Right lung (tissue), 2 donors: ENCODE measurements at regions not wholly inside any gene's neighbourhood (a gene's known extent, or its start where the extent isn't known, plus 50 kb on each side); places are given as distances from the start of the nearest gene placed in this dataset.
"Not testable (repeated sequence)": the region's sequence is repeated elsewhere in the genome, so short reads cannot be mapped to it uniquely, and the experiment has no call there.

Source experiments
- DNase-seq, 2 donors: peaks; one replicate each; pipeline ENCODE4 v3.0.0-alpha.2; 2013

DNA sequence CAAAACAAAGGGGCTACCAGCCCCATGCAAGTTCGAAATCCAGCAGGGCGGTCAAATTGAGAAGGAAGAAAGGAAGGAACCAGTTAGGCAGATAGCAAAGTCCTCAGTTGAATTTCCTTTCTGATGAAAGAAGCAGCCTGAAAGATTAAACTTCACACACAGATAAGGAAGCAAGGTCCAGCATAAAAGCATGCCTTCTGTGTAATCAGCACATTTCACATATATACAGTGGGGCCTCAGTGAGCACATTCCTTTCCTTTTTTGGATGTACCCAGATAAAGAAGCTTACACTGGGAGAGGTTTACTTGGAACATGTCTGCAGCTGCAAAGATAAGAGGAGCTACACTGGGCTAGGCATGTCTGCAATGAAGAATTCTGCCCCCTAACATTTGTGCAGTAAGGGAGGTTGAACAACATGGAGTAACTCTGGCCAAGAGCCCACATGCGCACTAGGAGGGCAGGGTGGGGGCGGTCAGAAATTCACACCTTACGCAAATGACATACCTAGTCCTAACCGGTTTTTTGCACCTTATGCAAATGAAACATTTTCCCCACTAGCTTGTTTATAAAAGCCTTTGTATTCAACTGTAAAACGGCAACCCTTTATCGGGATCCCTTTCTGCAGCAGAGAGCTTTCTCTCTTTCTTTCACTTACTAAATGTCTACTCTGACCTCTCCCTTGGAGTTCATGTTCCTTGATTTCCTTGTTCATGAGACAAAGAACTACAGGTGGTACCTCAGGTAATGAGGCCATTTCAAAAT lies 149.7 kb upstream of the FBXL17 start:
- no peak for DNase-seq

DNA sequence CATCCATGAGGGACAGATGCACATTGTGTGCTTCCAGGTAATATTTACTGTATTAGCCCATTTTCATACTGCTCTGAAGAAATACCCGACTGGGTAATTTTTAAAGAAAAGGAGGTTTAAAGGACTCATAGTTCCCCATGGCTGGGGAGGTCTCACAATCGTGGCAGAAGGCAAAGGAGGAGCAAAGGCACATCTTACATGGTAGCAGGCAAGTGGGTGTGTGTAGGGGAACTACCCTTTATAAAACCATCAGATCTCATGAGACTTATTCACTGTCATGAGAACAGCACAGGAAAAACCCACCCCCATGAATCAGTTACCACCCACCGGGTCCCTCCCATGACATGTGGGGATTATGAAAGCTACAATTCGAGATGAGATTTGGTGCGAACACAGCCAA lies 148.8 kb upstream of the FBXL17 start:
- no peak for DNase-seq

DNA sequence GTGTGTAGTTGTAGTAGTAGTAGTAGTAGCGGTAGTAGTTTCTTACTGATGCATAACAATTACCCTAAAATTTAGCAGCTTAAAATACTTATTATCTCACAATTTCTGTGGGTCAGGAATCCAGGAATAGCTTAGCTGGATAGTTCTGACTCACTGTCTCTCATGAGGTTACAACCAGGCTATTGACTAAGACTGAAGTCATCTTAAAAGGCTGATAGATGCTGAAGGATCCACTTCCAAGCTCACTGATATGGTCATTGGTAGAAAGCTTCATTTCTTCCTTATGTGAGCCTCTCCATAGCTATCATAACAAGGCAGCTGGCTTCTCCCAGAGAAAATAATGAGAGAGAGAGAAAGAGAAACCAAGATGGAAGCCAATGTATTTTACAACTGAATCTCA lies 147.5 kb upstream of the FBXL17 start:
- DNase-seq, result no peak

DNA sequence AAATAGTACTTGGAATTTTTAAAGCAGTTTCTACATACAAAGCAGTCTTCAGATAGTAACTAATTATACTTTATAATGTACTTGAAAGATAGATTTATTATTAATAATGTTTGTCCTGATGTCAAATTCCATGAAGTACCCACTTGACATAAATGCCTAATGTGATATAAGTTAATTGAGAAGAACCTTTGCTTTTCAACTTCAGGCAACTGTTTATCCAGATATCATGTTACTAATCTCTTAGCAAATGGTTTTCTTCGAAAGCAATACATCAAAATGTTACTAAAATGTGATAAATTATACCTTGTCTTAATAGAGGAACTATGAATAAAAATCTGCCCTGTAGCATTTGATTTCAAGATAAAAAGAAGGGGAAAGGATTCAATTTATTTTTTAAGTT lies 146.8 kb upstream of the FBXL17 start:
- DNase-seq, result no peak

DNA sequence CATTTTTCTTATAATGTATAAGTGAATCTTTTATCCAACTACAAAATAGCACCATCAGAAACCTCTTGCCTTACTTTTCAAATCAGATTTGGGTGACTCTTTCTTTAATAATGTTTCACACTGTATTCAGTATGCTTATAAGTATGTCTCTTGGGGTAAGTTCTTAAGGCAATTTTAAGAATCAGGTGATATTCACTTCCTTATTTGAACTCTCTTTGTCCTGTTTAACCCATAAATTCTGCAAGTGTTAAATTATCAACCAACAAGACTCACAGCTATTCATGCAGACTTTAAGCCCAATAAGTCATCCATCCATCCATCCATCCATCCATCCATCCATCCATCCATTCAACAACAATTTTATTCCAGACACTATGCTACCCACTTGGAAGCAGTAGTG lies 142.7 kb upstream of the FBXL17 start:
- no peak for DNase-seq

DNA sequence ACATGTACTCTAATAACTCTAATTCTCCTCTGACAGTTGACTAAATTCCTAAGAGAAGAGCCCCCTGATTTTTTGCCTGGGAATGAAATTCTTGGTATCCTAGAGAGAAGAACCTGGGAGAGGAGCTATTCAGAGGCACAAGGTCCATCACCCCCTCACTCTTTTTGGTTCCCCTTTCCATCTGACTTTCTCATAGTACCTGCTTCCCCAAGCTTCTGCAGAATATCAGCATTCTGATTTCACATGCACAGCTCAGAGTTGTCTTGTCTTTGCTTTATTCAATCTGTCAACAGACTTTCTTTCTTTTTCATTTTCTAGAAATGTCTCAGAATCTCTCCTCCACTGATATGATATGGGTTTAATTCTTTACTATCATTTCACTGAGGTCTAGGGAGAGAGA lies 141.5 kb upstream of the FBXL17 start:
- no peak for DNase-seq

DNA sequence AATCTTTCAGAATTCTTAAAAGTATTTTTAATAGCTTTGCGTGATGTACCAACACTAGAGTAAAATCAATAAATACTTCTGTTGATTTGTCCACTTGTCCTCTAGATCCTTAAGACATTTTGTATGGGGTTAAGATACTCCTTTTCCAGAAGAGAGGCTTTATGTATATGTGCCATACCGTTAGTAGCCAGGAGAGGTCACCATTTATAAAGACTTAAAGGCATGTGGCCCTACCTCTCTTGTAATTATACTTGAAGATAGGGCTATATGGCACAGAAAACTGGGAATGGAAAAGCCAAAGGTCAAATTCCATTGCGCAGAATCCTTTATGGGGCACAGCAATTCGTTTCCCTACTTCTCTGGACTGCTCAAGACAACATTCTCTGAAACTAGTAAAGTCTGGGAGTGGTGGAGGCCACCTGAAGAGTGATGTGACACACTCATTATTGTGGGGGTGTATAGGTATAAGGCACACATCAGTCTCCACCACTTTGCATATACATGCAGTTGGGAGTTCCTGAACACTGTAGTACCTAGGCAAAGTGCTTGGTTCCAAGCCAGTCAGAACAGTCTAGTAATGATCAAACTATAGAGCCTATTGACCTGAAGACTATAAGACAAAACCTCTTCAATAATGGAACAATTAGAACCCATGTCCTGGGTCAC lies 140.1 kb upstream of the FBXL17 start:
- DNase-seq, result peak; percentile 21 to 43

DNA sequence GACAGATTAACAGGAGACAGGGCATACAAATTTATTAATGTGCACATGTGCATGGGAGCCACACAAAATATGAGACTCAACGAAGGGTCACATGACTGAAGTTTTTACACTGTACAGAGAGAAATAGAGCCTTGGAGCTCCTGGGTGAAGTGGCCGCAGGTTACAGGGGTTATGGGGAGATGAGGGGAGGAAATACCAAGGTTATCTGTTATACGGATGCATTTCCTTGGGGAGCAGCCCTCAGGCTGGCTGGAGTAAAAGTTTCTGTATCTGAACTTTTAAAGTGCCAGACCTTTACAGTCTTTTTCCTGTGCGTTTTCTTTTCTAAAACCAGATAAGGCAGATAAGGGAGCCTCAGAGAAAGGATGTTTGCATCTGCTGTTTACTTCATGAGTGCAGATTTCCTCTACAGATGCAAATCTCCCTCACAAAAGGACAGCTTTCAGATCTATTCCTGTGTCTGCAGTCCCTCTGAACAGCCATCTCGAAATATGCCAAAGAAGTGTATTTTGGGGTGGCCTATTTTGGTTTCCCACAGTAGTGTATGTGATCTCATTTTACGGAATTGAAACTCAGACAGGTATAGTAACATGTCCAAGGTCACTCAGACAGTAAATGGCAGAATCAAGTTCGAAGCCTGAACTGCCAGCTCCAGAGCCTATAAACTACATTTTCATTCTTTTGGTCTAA lies 139.3 kb upstream of the FBXL17 start:
- no peak for DNase-seq

DNA sequence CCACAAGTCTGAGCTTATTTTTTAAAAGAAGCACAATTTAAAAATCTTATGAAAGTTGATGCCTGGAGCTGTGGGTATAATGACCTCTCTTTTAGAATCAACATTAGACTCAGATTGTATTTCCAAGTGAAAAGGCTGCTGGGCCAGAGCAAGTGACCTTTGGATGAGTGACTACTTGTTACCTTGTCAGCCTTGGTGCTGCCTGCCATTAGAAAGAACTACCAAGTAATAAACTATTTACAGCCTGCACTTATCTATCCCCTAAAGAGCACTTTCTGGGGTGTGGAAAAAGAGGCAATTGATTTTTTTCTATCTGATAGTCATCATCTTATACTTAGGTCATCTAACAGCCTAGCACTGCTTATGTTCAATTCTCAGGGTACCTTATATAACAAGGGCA lies 134.9 kb upstream of the FBXL17 start:
- DNase-seq, result no peak

DNA sequence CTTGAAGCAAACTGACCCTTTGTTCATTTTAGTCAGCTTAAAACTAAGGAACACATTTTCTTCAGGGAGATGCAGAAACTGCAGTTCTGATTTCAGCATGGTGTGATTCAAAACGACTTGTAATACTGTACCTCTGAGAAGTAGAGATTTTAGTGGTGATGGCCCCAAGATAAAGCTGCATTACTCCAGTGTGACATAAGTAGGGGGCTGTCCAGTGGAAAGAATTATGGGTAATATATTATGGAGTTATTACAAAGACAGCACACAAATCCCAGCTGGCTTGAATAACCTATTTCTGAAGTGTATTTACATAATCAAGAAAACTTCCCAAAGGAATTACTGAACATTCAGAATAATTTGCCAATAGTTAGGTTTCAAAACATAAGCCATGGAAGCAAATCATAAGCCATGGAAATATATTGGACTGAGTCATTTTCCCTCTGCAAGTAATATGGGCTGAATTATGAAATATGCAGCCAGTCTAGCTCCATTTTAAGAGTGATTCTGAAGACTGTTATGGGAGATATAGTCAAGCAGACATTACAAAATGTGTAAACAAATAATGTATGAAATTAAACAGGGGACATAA lies 133.7 kb upstream of the FBXL17 start:
- no peak for DNase-seq

DNA sequence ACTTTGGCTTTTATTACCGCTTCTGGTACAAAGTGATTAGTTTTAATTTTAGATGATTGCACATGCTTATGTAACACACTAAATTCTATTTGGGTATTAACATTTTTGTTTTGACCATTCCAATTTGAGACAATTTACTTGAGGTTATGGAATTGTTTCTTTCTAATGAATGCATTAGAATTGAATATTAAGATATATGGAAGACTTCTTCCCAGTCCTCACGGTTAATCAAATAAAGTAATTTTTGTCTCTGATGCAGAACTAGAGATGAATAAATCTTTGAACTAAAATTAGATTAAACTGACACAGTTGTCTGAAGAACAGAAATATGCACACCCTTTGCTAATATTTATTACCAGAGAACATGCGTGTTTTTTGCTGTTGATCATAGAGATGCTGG lies 127.1 kb upstream of the FBXL17 start:
- no peak for DNase-seq

DNA sequence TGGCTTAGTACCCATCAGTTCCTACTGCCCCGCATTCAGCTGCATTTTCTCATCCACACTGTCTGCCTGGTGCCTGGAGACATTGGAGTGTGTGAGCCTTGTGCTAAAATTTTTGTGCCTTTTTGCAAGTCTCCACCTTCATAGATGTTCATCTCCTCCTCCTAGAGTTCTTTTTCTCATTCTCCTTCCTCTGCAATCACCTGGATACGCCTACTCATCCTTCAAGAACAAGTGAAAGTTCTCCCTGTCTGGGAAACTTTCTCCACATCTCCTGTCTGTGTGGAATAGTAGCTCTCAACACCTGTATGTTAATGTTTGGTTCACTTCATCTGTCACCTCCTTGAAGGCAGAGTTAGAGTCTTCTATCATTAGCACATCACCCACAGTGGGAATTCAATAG lies 125.7 kb upstream of the FBXL17 start:
- DNase-seq, result no peak

DNA sequence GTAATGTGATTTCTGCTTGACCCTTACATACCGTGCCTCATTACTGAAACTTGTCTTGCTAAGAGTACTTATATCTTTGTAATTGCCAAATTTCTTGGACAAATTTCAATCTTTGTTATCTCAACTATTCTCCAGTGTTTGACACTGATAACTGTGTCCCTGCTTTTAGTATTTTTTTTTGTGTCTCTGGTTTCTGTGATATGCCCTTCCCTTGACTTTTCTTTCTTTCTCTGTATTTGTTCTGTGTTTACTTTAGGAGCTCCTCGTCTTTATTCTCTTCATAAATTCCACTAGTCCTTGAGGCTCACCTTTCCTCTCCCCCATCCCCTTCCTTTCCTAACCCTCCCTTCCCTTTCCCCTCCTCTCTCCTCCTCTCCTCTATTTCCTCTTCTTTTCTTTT lies 123.7 kb upstream of the FBXL17 start:
- no peak for DNase-seq

DNA sequence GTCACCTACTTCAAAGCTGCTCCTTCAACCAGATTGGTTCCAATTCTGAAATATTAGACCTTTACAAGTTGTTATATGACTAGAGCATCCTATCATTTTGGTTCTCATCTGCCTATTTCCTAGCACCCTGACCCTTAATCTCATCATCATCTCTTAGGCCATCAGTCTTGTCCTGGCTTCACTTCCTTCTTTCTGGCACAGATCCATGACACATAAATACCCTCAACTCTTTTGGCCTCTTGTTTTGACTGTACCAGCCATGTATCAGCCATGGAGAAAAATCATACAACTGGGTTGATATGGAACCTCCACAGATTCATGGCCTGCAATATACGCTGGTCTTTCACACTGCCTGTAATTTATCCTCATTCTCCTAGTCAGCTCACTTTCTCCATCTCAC lies 123.1 kb upstream of the FBXL17 start:
- DNase-seq, result no peak

DNA sequence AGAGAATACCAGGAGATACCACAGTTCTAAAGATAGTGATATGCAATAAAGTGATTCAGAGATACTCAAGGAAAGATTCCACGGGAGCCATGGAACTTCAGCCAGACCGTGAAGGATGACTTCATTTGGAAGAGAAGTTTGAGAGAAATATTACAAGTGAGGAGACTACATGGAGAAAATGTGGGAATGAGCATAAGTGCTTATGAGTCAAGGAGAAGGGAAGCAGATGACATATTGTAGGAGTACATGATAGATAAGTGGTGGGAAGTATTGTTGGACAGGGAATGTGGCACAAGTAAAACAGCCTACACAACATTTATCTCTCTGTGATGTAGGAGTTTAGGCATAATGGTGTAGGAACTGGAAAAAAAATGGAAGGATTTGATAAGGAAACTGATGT lies 122.1 kb upstream of the FBXL17 start:
- DNase-seq, result no peak

DNA sequence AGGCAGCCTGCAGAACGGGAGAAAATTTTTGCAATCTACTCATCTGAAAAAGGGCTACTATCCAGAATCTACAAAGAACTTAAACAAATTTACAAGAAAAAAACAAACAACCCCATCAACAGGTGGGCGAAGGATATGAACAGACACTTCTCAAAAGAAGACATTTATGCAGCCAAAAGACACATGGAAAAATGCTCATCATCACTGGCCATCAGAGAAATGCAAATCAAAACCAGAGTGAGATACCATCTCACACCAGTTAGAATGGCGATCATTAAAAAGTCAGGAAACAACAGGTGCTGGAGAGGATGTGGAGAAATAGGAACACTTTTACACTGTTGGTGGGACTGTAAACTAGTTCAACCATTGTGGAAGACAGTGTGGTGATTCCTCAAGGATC lies 113.7 kb upstream of the FBXL17 start:
- DNase-seq, result not testable (repeated sequence)

DNA sequence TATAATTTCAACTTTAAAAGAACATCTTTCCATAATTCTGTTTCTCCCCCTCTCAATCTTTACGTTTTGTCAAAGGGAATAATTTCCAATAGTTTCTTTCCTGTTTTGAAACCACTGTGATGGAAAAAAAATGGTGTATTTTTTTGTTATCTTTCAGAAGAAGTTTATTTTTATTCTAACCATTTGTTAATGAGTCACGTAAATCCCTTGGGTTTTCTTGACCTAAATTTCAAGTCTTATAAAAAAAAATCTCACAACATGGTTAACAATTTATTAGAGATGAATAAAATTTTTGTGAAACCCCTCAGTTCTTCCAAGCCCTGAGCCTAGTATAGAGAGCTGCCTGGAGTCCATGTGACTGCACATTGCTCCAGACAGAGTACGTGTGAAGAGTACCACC lies 106.1 kb upstream of the FBXL17 start:
- DNase-seq, result no peak

DNA sequence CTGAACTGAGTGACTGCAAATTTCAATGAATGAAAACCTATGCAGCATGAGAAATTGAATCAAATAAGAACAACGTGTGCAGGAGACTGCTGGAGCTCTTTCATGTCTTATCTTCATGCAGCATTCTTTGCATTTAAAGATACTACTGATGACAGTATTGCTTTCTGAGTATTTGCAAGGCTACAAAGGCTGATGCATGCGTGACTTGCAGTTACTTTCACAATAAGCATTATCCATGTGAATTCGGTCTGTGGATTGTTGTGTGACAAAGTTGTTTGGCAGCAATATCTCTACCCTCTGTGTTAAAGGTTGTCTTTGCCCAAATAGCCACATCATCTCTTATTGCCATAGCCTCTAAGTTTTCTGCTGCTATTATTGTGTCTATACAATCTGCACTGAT lies 102.1 kb upstream of the FBXL17 start:
- no peak for DNase-seq

DNA sequence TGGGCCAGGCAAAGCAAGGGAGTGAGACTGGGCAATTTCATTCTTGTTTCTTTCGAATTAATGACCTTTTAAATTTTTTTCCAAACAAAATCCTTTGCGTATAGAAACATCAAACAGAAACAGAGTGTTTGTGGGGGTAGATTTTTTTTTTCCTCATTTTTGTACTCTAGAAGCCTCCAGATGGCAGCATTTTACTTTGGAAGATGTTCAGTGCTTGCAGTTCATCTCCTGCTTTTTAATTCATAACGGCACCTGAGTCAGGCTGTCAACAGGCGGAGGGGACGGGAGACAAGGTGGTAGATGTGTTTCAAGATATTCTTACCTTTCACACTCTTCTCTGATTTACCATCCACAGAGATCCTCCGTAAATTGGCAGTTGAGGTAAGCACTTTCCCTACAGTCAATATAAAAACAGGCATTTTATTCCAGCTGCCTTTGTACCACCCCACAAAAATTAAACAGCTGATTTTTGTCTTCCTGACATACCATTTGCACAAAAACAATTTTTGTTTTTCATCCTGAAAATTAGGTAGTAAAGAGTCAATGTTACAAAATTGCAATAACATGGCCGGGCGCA lies 99.5 kb upstream of the FBXL17 start:
- peak; percentile 4 to 11 for DNase-seq

DNA sequence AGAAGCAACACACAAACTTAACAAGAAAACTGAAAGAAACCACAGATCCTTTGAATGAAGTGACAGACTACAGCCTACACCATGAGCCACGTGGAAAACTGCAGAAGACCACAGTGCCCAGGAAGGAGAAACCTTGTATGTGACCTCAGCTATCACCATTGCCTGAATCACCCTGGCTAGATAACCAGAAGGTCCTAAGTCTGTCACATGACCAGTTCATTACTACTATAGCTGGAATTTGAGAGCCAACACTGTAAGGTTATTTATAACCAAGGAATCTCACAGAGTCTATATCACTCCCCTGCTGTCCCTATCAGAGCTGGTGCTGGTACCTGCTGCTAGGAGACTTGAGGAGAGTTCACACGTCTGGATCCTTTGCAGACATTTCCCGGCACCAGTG lies 90.3 kb upstream of the FBXL17 start:
- no peak for DNase-seq

DNA sequence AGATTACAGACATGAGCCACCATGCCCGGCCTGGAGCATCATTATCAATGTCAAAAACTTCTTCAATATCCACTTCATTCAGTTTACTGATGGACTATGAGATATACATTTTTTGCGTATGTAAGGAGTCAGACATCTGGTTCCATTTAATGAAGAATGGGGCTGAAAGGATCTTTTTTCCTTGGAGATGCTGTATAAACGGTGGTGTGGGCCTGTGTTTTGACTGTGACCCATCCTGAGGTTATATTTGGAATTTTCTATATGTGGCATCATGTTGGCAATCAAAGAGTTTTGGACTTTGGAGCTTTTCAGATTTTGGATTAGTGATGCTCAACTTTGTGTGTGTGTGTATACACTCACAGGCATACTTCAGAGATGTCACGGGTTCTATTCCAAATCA lies 85.7 kb upstream of the FBXL17 start:
- DNase-seq, result no peak

DNA sequence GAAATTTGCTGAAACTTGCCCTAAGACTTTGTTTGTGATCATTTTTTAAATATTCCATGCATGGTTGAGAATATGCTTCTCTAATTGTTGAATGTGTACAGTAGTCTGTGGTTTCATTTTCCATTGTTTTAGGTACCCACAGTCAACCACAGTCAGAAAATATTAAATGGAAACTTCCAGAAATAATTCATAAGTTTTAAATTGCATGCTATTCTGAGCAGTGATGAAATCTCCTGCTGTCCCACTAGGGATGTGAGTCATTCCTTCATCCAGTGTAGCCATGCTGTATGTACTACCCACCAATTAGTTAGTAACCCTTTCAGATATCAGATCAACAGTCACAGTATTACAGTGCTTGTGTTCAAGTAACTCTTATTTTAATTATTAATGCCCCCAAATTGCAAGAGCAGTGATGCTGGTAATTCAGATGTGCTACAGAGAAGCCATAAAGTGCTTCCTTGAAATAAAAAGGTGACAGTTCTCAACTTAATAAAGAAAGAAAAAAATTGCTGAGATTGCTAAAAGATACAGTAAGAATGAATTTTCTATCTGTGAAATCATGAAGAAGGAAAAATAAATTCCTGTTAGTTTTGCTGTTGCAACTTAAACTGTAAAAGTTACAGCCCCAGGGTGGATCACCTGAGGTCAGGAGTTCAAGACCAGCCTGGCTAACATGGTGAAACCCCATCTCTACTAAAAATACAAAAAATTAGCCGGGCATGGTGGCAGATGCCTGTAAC lies 79.9 kb upstream of the FBXL17 start:
- DNase-seq, result no peak
